Cardiac muscle cell (in vitro differentiated cells and primary cell): ENCODE measurements at regions not wholly inside any gene's neighbourhood (a gene's known extent, or its start where the extent isn't known, plus 50 kb on each side); places are given as distances from the start of the nearest gene placed in this dataset.
"Not testable (repeated sequence)": the region's sequence is repeated elsewhere in the genome, so short reads cannot be mapped to it uniquely, and the experiment has no call there.

Experiments used
- DNase-seq, 2 donors: peaks; one replicate each; pipeline versions ENCODE4 v3.0.0 to v3.0.0-alpha.2; 2010 to 2017; ENCODE audit warnings: low read depth in 1 of 2, low spot score in 1 of 2
- H3K27ac ChIP-seq: fragments of 200-600 bp; sonication (generic); 2 replicates; pipeline ENCODE4 v1.5.1; 2016
- H3K27me3 ChIP-seq: fragments of 200-600 bp; sonication (generic); 2 replicates; pipeline ENCODE4 v1.6.0; 2016; ENCODE audit warnings: control low read depth
- H3K36me3 ChIP-seq: fragments of 200-600 bp; sonication (generic); 2 replicates; pipeline ENCODE4 v1.5.1; 2016; ENCODE audit warnings: control low read depth
- H3K4me1 ChIP-seq: fragments of 200-600 bp; sonication (generic); 2 replicates; pipeline ENCODE4 v1.8.1; 2017; ENCODE audit warnings: low read depth, mild to moderate bottlenecking, mixed run types
- H3K4me3 ChIP-seq: fragments of 200-600 bp; sonication (generic); 2 replicates; pipeline ENCODE4 v1.5.1; 2016; ENCODE audit warnings: mild to moderate bottlenecking
- H3K9me3 ChIP-seq: fragments of 200-600 bp; sonication (generic); 2 replicates; pipeline ENCODE4 v1.5.1; 2017; ENCODE audit warnings: low read depth, mild to moderate bottlenecking, control low read depth
- TF ChIP-seq, protein P1 (sequence below): IDR thresholded peaks from 2 replicates; pipeline ENCODE4 v1.5.1; 2012; ENCODE audit warnings: low read depth, mild to moderate bottlenecking, low read length

DNA sequence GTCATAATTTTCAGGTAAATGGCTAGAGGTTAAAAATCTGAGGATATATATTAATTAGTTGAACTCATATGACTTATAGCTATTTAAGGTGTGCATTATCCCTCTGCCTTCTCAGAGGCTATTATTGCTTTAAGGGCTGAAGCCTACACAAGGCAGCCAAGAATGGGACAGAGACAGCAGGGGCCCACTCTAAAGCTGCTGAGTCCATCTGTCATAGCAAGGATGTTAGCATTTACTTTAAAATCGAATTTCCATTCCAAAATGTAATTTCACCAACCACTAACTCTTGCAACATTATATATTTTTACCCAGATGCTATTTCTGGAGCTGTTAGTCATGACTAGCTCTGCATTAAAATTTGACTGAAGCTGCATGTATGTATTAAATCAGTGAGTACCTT is 236.3 kb upstream of the FSIP2 start:
- no peaks in the 10 kb centered on the region for H3K27me3 ChIP-seq
- H3K27ac ChIP-seq: no peak overlapping the region
- no peaks in the 10 kb centered on the region for H3K36me3 ChIP-seq
- DNase-seq: no peak
- no peak overlapping the region for H3K4me3 ChIP-seq
- TF ChIP-seq, protein P1, sequence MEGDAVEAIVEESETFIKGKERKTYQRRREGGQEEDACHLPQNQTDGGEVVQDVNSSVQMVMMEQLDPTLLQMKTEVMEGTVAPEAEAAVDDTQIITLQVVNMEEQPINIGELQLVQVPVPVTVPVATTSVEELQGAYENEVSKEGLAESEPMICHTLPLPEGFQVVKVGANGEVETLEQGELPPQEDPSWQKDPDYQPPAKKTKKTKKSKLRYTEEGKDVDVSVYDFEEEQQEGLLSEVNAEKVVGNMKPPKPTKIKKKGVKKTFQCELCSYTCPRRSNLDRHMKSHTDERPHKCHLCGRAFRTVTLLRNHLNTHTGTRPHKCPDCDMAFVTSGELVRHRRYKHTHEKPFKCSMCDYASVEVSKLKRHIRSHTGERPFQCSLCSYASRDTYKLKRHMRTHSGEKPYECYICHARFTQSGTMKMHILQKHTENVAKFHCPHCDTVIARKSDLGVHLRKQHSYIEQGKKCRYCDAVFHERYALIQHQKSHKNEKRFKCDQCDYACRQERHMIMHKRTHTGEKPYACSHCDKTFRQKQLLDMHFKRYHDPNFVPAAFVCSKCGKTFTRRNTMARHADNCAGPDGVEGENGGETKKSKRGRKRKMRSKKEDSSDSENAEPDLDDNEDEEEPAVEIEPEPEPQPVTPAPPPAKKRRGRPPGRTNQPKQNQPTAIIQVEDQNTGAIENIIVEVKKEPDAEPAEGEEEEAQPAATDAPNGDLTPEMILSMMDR: no peak
- no peaks in the 10 kb centered on the region for H3K9me3 ChIP-seq
- H3K4me1 ChIP-seq: no peaks in the 10 kb centered on the region

DNA sequence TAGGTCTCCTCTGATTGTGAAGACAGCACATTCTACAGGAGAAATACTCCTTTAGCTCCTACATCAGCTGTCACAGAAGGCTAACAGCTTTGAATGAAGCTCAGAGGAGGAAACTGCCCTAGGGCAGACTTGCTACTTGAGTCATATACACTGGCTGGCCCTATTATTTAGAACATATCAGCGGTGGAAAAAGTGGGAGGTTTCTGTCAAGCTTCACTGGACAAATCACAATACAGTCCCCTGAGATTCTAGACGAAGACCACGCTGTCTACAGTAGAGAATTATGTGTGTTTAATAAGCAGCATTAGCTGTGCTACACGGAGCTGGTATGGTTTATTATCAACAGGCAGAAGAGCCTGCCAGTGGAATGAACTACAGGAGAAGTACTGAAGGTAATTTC is 230.9 kb upstream of the FSIP2 start:
- no peak for DNase-seq
- Histone ChIP-seq H3K27me3 (no peaks in the 10 kb centered on the region), H3K9me3 (no peaks in the 10 kb centered on the region), H3K36me3 (no peaks in the 10 kb centered on the region), H3K27ac (no peak overlapping the region), H3K4me3 (no peak overlapping the region), H3K4me1 (no peaks in the 10 kb centered on the region)
- TF ChIP-seq, protein P1: no peak

DNA sequence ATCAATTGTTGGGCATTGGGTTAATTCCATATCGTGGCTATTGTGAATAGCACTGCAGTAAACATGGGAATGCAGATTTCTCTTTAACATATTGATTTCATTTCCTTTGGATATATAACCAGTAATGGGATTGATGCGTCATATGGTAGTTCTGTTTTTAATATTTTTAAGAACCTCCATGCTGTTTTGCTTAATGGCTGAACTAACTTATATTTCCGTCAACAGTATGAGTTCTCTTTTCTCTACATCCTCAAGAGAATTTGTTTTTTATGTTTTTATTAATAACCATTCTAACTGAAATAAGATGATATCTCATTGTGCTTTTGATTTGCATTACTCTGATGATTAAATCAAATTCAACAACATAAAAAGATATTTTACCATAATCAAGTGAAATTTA is 228.5 kb upstream of the FSIP2 start:
- H3K4me1 ChIP-seq: no peaks in the 10 kb centered on the region
- H3K27me3 ChIP-seq: no peaks in the 10 kb centered on the region
- no peaks in the 10 kb centered on the region for H3K36me3 ChIP-seq
- TF ChIP-seq, protein P1: no peak
- no peak overlapping the region for H3K27ac ChIP-seq
- DNase-seq: no peak
- H3K4me3 ChIP-seq: no peak overlapping the region
- H3K9me3 ChIP-seq: no peaks in the 10 kb centered on the region

DNA sequence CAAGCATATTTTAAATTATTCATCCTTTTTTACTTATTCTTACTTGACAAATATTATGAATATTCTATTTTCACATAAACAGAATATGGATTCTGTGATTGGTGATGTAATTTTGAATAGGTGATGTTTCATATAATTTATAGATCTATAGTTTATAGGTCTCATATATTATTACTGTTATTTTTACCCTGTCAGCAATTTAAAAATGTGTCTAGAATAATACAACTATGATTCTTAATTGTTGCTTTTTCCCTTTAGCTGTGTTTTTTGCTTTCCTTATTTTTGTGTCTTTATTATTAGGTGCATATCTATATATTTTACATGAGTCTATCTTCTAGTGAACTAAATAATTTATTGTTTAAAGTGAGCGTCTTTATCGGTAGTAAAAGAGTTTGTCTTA is 226.7 kb upstream of the FSIP2 start:
- TF ChIP-seq, protein P1: no peak
- H3K27ac ChIP-seq: no peak overlapping the region
- no peak overlapping the region for H3K4me3 ChIP-seq
- H3K4me1 ChIP-seq: no peaks in the 10 kb centered on the region
- no peak for DNase-seq
- no peaks in the 10 kb centered on the region for H3K9me3 ChIP-seq
- H3K27me3 ChIP-seq: no peaks in the 10 kb centered on the region
- H3K36me3 ChIP-seq: no peaks in the 10 kb centered on the region

DNA sequence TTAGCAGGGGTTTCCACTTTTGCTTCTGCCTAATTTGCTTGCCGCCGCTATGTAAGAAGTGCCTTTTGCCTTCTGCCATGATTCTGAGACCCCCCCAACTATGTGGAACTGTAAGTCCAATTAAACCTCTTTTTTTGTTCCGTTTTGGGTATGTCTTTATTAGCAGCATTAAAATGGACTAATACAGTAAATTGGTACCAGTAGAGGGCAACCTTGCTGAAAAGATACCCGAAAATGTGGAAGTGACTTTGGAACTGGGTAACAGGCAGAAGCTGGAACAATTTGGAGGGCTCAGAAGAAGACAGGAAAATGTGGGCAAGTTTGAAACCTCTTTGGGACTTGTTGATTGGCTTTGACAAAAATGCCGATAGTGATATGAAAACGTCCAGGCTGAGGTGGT is 216.1 kb upstream of the FSIP2 start:
- no peaks in the 10 kb centered on the region for H3K36me3 ChIP-seq
- no peak overlapping the region for H3K27ac ChIP-seq
- H3K27me3 ChIP-seq: no peaks in the 10 kb centered on the region
- TF ChIP-seq, protein P1: no peak
- no peaks in the 10 kb centered on the region for H3K9me3 ChIP-seq
- DNase-seq: no peak
- no peaks in the 10 kb centered on the region for H3K4me1 ChIP-seq
- no peak overlapping the region for H3K4me3 ChIP-seq

DNA sequence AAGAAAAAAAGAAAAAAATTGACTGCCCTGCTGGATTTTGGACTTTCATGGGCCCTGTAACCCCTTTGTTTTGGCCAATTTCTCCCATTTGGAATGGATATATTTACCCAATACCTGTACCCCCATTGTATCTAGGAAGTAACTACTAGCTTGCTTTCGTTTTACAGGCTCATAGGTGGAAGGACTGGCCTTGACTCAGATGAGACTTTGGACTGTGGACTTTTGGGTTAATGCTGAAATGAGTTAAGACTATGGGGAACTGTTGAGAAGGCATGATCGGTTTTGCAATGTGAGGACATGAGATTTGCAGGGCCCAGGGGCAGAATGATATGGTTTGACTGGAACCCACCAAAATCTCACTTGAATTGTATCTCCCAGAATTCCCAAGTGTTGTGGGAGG is 214.4 kb upstream of the FSIP2 start:
- H3K27me3 ChIP-seq, DNase-seq, H3K4me3 ChIP-seq, H3K36me3 ChIP-seq, H3K27ac ChIP-seq, H3K4me1 ChIP-seq, H3K9me3 ChIP-seq: not testable (repeated sequence)
